ENCODE measurements at regions not wholly inside any gene's neighbourhood (a gene's known extent, or its start where the extent isn't known, plus 50 kb on each side); places are given as distances from the start of the nearest gene placed in this dataset.

- TF ChIP-seq GATA3 (IDR thresholded peaks at IDR 0.05; ENCODE audit: low read depth, low read length) (no peak), GATA2 (IDR thresholded peaks at IDR 0.05; ENCODE audit: low read depth, low read length) (no peak)
Measured at GRCh38 chr3:152574461-152575079, 260.4 kb upstream of the P2RY1 start.

Data from SH-SY5Y (cell line).